Omental fat pad (tissue), 3 donors: ENCODE measurements at regions not wholly inside any gene's neighbourhood (a gene's known extent, or its start where the extent isn't known, plus 50 kb on each side); places are given as distances from the start of the nearest gene placed in this dataset.

ENCODE experiments used
- ATAC-seq: fragments of 150-250 bp; one replicate; pipeline ENCODE4 v1.9.1; 2016; ENCODE audit warnings: mild to moderate bottlenecking, moderate library complexity; ENCODE audit not compliant: low FRiP score
- DNase-seq: peaks from one replicate; pipeline ENCODE4 v3.0.0-alpha.2; 2019; ENCODE audit warnings: low spot score
- TF ChIP-seq, protein P1 (sequence below), 3 donors: fragments of 450-650 bp; IDR thresholded peaks; one replicate each; pipeline ENCODE4 v1.5.1; 2016 to 2017; ENCODE audit warnings: antibody characterized with exemption in 3 of 3, mild to moderate bottlenecking in 3 of 3, moderate library complexity in 2 of 3

DNA sequence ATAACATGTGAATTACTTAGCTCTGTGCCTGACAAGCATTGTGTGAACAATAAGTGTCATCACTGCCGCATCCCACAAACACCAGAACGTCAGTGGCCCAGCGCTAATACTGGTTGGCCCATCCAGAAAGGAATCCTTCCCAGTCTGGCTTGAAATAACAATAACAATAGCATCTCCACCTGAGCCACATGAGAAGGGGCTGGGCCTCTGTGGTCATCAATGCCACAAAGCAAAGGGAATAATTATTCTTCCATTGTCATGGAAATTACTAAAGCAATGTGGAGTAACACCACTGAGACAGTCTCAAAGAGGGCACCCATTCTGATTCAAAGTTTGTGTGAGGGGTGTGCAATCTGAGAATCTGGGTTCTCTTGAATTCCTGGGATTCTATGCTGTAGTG, 105.7 kb upstream of the INHBA start:
- no peak for DNase-seq
- no peak for ATAC-seq
- TF ChIP-seq, protein P1, sequence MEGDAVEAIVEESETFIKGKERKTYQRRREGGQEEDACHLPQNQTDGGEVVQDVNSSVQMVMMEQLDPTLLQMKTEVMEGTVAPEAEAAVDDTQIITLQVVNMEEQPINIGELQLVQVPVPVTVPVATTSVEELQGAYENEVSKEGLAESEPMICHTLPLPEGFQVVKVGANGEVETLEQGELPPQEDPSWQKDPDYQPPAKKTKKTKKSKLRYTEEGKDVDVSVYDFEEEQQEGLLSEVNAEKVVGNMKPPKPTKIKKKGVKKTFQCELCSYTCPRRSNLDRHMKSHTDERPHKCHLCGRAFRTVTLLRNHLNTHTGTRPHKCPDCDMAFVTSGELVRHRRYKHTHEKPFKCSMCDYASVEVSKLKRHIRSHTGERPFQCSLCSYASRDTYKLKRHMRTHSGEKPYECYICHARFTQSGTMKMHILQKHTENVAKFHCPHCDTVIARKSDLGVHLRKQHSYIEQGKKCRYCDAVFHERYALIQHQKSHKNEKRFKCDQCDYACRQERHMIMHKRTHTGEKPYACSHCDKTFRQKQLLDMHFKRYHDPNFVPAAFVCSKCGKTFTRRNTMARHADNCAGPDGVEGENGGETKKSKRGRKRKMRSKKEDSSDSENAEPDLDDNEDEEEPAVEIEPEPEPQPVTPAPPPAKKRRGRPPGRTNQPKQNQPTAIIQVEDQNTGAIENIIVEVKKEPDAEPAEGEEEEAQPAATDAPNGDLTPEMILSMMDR (IDR thresholded peaks at IDR 0.05) = no peak

DNA sequence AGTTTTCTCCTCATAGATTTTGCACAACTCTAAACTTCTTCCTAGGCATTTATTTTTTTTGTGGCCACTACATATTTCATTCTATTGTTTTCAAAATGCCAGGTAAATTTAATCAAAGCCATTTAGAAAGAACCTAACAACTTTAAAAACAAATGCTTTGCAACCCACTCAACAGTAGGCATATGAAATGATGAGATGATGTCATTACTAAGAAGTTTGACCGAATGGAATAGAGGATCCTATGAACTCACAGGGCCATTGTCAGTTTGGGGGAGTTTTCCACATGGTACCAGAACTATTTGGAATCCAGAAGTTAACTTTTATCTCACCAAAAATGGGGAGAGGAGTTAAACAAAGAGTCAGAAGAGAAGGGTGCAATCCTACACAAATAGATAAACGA, 100.7 kb upstream of the INHBA start:
- ATAC-seq (no peak), DNase-seq (no peak)
- TF ChIP-seq, protein P1 (IDR thresholded peaks at IDR 0.05) = no peak

DNA sequence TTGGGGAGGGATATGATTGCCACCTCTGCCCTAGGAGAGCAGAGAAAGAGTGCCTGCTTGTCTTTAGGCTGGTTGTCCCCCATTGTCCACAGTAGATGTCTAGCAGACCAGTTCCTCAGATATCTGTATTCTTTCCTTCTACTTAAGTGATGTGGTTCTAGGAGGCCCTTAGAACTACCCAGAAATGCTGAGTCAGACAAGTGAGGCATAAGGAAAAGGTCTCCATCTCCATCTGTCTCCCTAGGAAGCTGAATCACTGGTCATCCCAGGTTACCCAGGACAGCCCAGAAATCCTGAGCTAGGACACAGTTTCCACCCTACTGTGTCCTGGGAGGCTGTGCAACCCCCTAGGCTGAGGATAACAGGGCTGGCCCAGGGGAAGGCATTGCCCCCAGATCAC, 93.4 kb upstream of the INHBA start:
- no peak for ATAC-seq
- DNase-seq = no peak
- TF ChIP-seq, protein P1 (IDR thresholded peaks at IDR 0.05) = no peak

DNA sequence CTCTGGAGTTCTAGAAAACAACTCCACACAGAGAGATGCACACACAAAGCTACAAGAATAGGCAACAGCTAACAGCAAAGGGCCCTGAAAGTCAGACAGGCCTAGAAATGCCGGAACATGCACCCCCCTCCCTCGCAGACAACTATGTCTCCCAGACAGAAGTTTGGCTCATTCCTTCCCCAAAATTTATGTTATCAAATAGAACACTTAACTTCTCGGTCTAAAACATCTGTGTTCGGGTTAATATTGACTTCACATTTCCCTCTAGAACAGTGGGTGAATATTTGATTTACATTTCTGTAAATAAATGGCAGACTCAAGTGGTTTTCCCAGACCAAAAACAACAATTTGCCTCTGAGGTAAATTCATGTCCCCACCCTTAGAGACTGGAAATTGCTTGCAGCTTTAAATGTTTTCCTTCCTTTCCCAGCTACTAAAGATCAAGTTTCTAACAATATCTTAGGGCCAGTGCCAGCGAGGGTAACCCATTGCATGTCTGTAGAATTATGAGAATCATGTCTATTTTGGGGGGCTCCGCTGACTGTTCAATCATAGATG, 92.5 kb upstream of the INHBA start:
- ATAC-seq (no peak), DNase-seq (no peak)
- TF ChIP-seq, protein P1 (IDR thresholded peaks at IDR 0.05) = no peak

DNA sequence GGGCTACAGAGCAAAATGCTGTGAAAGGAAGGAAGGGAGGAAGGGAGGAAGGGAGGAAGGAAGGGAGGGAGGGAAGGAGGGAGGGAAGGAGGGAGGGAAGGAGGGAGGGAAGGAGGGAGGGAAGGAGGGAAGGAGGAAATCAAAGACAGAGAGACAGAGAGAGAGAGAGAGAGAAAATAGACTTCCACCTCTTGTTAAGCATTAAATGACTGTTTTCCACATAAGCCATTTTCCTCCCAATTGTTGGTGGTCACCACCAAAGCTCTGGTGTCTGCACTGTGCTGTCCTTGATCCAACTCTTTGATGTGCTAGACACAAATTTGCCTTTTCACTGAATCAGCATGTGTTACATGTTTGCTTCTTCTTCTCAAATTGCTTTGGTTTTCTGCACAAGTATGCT, 90.7 kb upstream of the INHBA start:
- DNase-seq = no peak
- ATAC-seq = no peak
- TF ChIP-seq, protein P1 (IDR thresholded peaks at IDR 0.05) = no peak

GRCh38 chr7:41792120-41792519, 89.2 kb upstream of the INHBA start:
- no peak for DNase-seq
- ATAC-seq = no peak
- TF ChIP-seq, protein P1 (IDR thresholded peaks at IDR 0.05) = no peak

DNA sequence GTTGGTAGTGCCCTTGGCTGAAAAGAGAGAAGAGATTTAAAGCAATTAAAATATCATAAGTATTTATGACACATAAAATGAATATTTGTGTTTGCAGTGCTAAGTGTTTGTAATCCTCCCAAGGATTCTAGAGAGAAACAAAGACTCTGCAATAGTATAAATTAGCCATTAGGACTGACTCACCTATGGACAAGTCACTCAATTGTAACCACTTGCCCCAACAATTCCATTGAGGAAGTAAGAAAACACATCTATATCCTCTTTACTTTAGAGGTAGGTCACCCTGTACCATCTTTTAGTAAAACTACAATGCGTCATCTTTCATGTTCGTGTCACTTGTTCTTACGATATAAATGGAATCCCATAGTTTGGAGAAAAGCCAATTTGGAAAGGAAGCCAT, 85.7 kb upstream of the INHBA start:
- TF ChIP-seq, protein P1 (IDR thresholded peaks at IDR 0.05) = no peak
- ATAC-seq (no peak), DNase-seq (no peak)
